ENCODE measurements at regions not wholly inside any gene's neighbourhood (a gene's known extent, or its start where the extent isn't known, plus 50 kb on each side); places are given as distances from the start of the nearest gene placed in this dataset.

- H3K27me3 ChIP-seq, result no peaks in the 10 kb centered on the region
Observed at GRCh38 chr11:112509300-112509699, 248.6 kb upstream of the PLET1 start.

GRCh38 chr11:112511271-112511670, 250.6 kb upstream of the PLET1 start:
- Histone ChIP-seq H3K4me1 (ENCODE audit: insufficient read depth) (no peaks in the 10 kb centered on the region), H4K20me1 (ENCODE audit: insufficient read depth, poor library complexity, severe bottlenecking) (no peaks in the 10 kb centered on the region), H3K9me3 (ENCODE audit: low read depth) (no peaks in the 10 kb centered on the region), H3K27me3 (no peaks in the 10 kb centered on the region), H3K4me2 (no peak overlapping the region), H2AFZ (no peak overlapping the region), H3K9me2 (replicated peaks; ENCODE audit: insufficient read depth) (no peaks in the 10 kb centered on the region), H3K79me2 (no peaks in the 10 kb centered on the region), H3K27ac (no peak overlapping the region), H3K4me3 (no peak overlapping the region), H3K36me3 (replicated peaks; ENCODE audit: insufficient read depth, low read depth) (no peaks in the 10 kb centered on the region)
- TF ChIP-seq EZH2 (IDR thresholded peaks at IDR 0.05; ENCODE audit: borderline replicate concordance) (no peak), EZH2phosphoT487 (IDR thresholded peaks at IDR 0.05; ENCODE audit: low read depth, severe bottlenecking, unreplicated experiment) (no peak)
- TF ChIP-seq, protein P1, sequence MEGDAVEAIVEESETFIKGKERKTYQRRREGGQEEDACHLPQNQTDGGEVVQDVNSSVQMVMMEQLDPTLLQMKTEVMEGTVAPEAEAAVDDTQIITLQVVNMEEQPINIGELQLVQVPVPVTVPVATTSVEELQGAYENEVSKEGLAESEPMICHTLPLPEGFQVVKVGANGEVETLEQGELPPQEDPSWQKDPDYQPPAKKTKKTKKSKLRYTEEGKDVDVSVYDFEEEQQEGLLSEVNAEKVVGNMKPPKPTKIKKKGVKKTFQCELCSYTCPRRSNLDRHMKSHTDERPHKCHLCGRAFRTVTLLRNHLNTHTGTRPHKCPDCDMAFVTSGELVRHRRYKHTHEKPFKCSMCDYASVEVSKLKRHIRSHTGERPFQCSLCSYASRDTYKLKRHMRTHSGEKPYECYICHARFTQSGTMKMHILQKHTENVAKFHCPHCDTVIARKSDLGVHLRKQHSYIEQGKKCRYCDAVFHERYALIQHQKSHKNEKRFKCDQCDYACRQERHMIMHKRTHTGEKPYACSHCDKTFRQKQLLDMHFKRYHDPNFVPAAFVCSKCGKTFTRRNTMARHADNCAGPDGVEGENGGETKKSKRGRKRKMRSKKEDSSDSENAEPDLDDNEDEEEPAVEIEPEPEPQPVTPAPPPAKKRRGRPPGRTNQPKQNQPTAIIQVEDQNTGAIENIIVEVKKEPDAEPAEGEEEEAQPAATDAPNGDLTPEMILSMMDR (IDR thresholded peaks at IDR 0.05; ENCODE audit: poor library complexity), result no peak
- 81% methylated on average over 1 of the region's 1 CpG for WGBS (ENCODE audit: low lambda C conversion rate, missing lambda C conversion rate)
- no peak for DNase-seq (ENCODE audit: low spot score)

More at GRCh38 chr11:112509300-112509699, 248.6 kb upstream of the PLET1 start:
- Histone ChIP-seq H4K20me1 (ENCODE audit: insufficient read depth, poor library complexity, severe bottlenecking) (no peaks in the 10 kb centered on the region), H3K9me2 (replicated peaks; ENCODE audit: insufficient read depth) (no peaks in the 10 kb centered on the region), H3K27ac (no peak overlapping the region), H3K9me3 (ENCODE audit: low read depth) (no peaks in the 10 kb centered on the region), H3K79me2 (no peaks in the 10 kb centered on the region), H2AFZ (no peak overlapping the region), H3K36me3 (replicated peaks; ENCODE audit: insufficient read depth, low read depth) (no peaks in the 10 kb centered on the region), H3K4me1 (ENCODE audit: insufficient read depth) (no peaks in the 10 kb centered on the region), H3K4me3 (no peak overlapping the region), H3K4me2 (no peak overlapping the region)
- DNase-seq (ENCODE audit: low spot score), result no peak
- TF ChIP-seq EZH2phosphoT487 (IDR thresholded peaks at IDR 0.05; ENCODE audit: low read depth, severe bottlenecking, unreplicated experiment) (no peak), EZH2 (IDR thresholded peaks at IDR 0.05; ENCODE audit: borderline replicate concordance) (no peak)
- TF ChIP-seq, protein P1 (IDR thresholded peaks at IDR 0.05; ENCODE audit: poor library complexity), result no peak
- 79% methylated on average over 2 of the region's 2 CpGs for WGBS (ENCODE audit: low lambda C conversion rate, missing lambda C conversion rate)

GRCh38 chr11:112511911-112512310, 251.3 kb upstream of the PLET1 start:
- Histone ChIP-seq H3K4me1 (ENCODE audit: insufficient read depth) (no peaks in the 10 kb centered on the region), H2AFZ (no peak overlapping the region), H4K20me1 (ENCODE audit: insufficient read depth, poor library complexity, severe bottlenecking) (no peaks in the 10 kb centered on the region), H3K4me2 (no peak overlapping the region), H3K27ac (no peak overlapping the region), H3K4me3 (no peak overlapping the region), H3K9me3 (ENCODE audit: low read depth) (no peaks in the 10 kb centered on the region), H3K36me3 (replicated peaks; ENCODE audit: insufficient read depth, low read depth) (no peaks in the 10 kb centered on the region), H3K79me2 (no peaks in the 10 kb centered on the region), H3K9me2 (replicated peaks; ENCODE audit: insufficient read depth) (no peaks in the 10 kb centered on the region), H3K27me3 (no peaks in the 10 kb centered on the region)
- 88% methylated on average over 1 of the region's 1 CpG for WGBS (ENCODE audit: low lambda C conversion rate, missing lambda C conversion rate)
- TF ChIP-seq EZH2phosphoT487 (IDR thresholded peaks at IDR 0.05; ENCODE audit: low read depth, severe bottlenecking, unreplicated experiment) (no peak), EZH2 (IDR thresholded peaks at IDR 0.05; ENCODE audit: borderline replicate concordance) (no peak)
- TF ChIP-seq, protein P1 (IDR thresholded peaks at IDR 0.05; ENCODE audit: poor library complexity), result no peak
- no peak for DNase-seq (ENCODE audit: low spot score)

DNA sequence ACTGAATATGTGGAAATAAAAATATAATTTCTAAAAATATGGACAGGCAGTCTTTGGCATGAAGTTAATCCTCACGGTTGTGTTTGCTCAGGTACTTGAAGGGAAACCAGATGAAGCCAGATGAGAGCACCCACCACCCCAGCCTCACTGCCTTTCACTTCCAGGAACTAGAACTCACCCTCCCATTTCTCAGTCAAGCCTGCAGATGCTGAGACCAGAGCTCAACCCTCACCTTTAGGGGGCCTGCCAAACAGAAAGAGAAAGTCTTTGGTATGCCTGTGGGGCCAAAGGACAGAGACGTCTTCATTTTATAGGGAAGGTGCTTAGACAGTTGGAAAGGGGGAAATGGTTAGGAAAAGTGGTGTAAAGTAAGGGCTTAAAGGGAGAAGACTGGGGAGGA, 252.8 kb upstream of the PLET1 start:
- no peaks in the 10 kb centered on the region for H3K9me3 ChIP-seq (ENCODE audit: low read depth)
- no peaks in the 10 kb centered on the region for H3K36me3 ChIP-seq (replicated peaks; ENCODE audit: insufficient read depth, low read depth)
- H3K79me2 ChIP-seq, result no peaks in the 10 kb centered on the region
- no peak overlapping the region for H2AFZ ChIP-seq
- 78% methylated on average over 2 of the region's 2 CpGs for WGBS (ENCODE audit: low lambda C conversion rate, missing lambda C conversion rate)
- no peaks in the 10 kb centered on the region for H3K4me1 ChIP-seq (ENCODE audit: insufficient read depth)
- DNase-seq (ENCODE audit: low spot score), result no peak
- H4K20me1 ChIP-seq (ENCODE audit: insufficient read depth, poor library complexity, severe bottlenecking), result no peaks in the 10 kb centered on the region
- H3K27me3 ChIP-seq, result no peaks in the 10 kb centered on the region
- no peak overlapping the region for H3K4me3 ChIP-seq
- H3K4me2 ChIP-seq, result no peak overlapping the region
- no peak overlapping the region for H3K27ac ChIP-seq
- H3K9me2 ChIP-seq (replicated peaks; ENCODE audit: insufficient read depth), result no peaks in the 10 kb centered on the region
- TF ChIP-seq, protein P1 (IDR thresholded peaks at IDR 0.05; ENCODE audit: poor library complexity), result no peak
- TF ChIP-seq EZH2 (IDR thresholded peaks at IDR 0.05; ENCODE audit: borderline replicate concordance) (no peak), EZH2phosphoT487 (IDR thresholded peaks at IDR 0.05; ENCODE audit: low read depth, severe bottlenecking, unreplicated experiment) (no peak)

Data from hepatocyte (in vitro differentiated cells).